PC-9 (cell line): ENCODE measurements at regions not wholly inside any gene's neighbourhood (a gene's known extent, or its start where the extent isn't known, plus 50 kb on each side); places are given as distances from the start of the nearest gene placed in this dataset.

Experiments used
- BruUV-seq: library from RNA; stranded (reverse); fragments of 400-500 nt; replicated peaks from 2 replicates; lab custom pipeline; 2021; lab: Mats Ljungman, UMichigan
- CTCF ChIA-PET: fragments of 300-600 bp; sonication (Branson Sonifier 250); formaldehyde crosslinking; loops from one replicate; lab custom pipeline; 2022; ENCODE audit warnings: antibody characterized with exemption; lab: Charles Lee
- POLR2A ChIA-PET: fragments of 300-600 bp; sonication (Branson Sonifier 250); formaldehyde crosslinking; loops from one replicate; lab custom pipeline; 2022; ENCODE audit warnings: antibody characterized with exemption; ENCODE audit not compliant: unreplicated experiment; lab: Charles Lee
- DNase-seq, 2 experiments: peaks; one replicate each; pipeline versions ENCODE4 v3.0.0 to v3.0.0-alpha.2; 2015 to 2022; ENCODE audit warnings: mixed read lengths in 1 of 2
- H2AFZ ChIP-seq: fragments of 200-600 bp; sonication (generic); 2 replicates; pipeline ENCODE4 v1.8.1; 2017; ENCODE audit warnings: antibody characterized with exemption
- H3F3A ChIP-seq: fragments of 200-600 bp; sonication (generic); 2 replicates; pipeline ENCODE4 v1.8.1; 2017; ENCODE audit warnings: antibody characterized with exemption, mild to moderate bottlenecking, low read depth; ENCODE audit not compliant: insufficient read depth
- H3K27ac ChIP-seq: fragments of 200-600 bp; sonication (generic); 2 replicates; pipeline ENCODE4 v1.6.1; 2016; ENCODE audit warnings: mixed run types
- H3K27me3 ChIP-seq: fragments of 200-600 bp; sonication (generic); 2 replicates; pipeline ENCODE4 v1.6.1; 2016; ENCODE audit warnings: low read depth, mixed run types; ENCODE audit not compliant: insufficient read depth
- H3K36me3 ChIP-seq: fragments of 200-600 bp; sonication (generic); 2 replicates; pipeline ENCODE4 v1.6.1; 2016; ENCODE audit warnings: low read depth, mixed run types
- H3K4me1 ChIP-seq: fragments of 200-600 bp; sonication (generic); replicated peaks from 2 replicates; pipeline ENCODE4 v1.6.1; 2016; ENCODE audit warnings: mixed run types; ENCODE audit not compliant: insufficient read depth
- H3K4me2 ChIP-seq: fragments of 200-600 bp; sonication (generic); 2 replicates; pipeline ENCODE4 v1.6.1; 2017; ENCODE audit warnings: mixed run types
- H3K4me3 ChIP-seq: fragments of 200-600 bp; sonication (generic); 2 replicates; pipeline ENCODE4 v1.6.1; 2016; ENCODE audit warnings: mixed run types
- H3K79me2 ChIP-seq: fragments of 200-600 bp; sonication (generic); 2 replicates; pipeline ENCODE4 v1.6.1; 2017; ENCODE audit warnings: low read depth, mixed run types
- H3K9me2 ChIP-seq: fragments of 200-600 bp; sonication (generic); 2 replicates; pipeline ENCODE4 v1.8.1; 2017; ENCODE audit warnings: mild to moderate bottlenecking; ENCODE audit not compliant: insufficient read depth
- H3K9me3 ChIP-seq: fragments of 200-600 bp; sonication (generic); 2 replicates; pipeline ENCODE4 v1.8.1; 2016; ENCODE audit warnings: low read depth; ENCODE audit not compliant: insufficient read depth
- H4K20me1 ChIP-seq: fragments of 200-600 bp; sonication (generic); 2 replicates; pipeline ENCODE4 v1.8.1; 2017; ENCODE audit not compliant: insufficient read depth
- EZH2 ChIP-seq: fragments of 200-600 bp; sonication (generic); IDR thresholded peaks from 2 replicates; pipeline ENCODE4 v1.8.0; 2017; ENCODE audit warnings: antibody characterized with exemption, low read depth
- intact Hi-C: fragments of 100-400 bp; cut with micrococcal nuclease; formaldehyde crosslinking; loops from one replicate; pipeline ENCODE4 v1.10.0; 2022; ENCODE audit not compliant: unreplicated experiment
- TF ChIP-seq, protein P1 (sequence below): fragments of 200-600 bp; sonication (generic); conservative IDR thresholded peaks from 2 replicates; pipeline ENCODE4 v1.6.1; 2017; ENCODE audit warnings: mixed run types, antibody characterized with exemption, mild to moderate bottlenecking, moderate library complexity

DNA sequence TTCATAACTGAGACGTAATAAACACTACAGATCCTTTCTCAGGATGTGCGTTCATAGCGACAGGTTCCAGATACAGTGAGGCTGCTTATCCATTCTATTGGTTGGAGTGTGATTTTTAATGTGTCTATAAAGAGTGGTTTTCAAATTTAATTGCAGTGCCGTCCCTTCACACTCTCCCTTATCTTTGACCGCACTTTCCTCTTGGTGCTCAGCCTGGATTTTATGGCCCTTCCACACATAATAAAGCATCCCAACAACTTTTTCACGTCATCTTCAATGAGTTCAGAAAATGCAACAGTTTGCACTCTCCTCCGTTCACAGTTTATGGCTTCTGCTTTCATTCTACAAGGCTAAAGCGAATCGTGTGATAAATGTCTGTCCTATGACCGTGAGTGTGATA is 1209.9 kb downstream of the BCL11B start:
- no peaks in the 10 kb centered on the region for H4K20me1 ChIP-seq
- H2AFZ ChIP-seq, result no peak overlapping the region
- no peaks in the 10 kb centered on the region for H3K36me3 ChIP-seq
- no peak overlapping the region for H3K4me3 ChIP-seq
- ChIA-PET POLR2A (no interaction called here), CTCF (no interaction called here)
- no peak overlapping the region for H3K27ac ChIP-seq
- no TSS peak for BruUV-seq
- DNase-seq, result no peak
- intact Hi-C loops, result no loop called here
- no peaks in the 10 kb centered on the region for H3K79me2 ChIP-seq
- H3K27me3 ChIP-seq, result no peaks in the 10 kb centered on the region
- H3F3A ChIP-seq, result no peaks in the 10 kb centered on the region
- H3K4me1 ChIP-seq, result no peaks in the 10 kb centered on the region
- H3K9me3 ChIP-seq, result no peaks in the 10 kb centered on the region
- no peak overlapping the region for H3K4me2 ChIP-seq
- no peaks in the 10 kb centered on the region for H3K9me2 ChIP-seq
- TF ChIP-seq, protein P1, sequence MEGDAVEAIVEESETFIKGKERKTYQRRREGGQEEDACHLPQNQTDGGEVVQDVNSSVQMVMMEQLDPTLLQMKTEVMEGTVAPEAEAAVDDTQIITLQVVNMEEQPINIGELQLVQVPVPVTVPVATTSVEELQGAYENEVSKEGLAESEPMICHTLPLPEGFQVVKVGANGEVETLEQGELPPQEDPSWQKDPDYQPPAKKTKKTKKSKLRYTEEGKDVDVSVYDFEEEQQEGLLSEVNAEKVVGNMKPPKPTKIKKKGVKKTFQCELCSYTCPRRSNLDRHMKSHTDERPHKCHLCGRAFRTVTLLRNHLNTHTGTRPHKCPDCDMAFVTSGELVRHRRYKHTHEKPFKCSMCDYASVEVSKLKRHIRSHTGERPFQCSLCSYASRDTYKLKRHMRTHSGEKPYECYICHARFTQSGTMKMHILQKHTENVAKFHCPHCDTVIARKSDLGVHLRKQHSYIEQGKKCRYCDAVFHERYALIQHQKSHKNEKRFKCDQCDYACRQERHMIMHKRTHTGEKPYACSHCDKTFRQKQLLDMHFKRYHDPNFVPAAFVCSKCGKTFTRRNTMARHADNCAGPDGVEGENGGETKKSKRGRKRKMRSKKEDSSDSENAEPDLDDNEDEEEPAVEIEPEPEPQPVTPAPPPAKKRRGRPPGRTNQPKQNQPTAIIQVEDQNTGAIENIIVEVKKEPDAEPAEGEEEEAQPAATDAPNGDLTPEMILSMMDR, result no peak
- TF ChIP-seq EZH2, result no peak

- Histone ChIP-seq H3K79me2 (no peaks in the 10 kb centered on the region), H3K9me2 (no peaks in the 10 kb centered on the region), H2AFZ (no peak overlapping the region), H3K9me3 (no peaks in the 10 kb centered on the region), H4K20me1 (no peaks in the 10 kb centered on the region), H3K4me2 (no peak overlapping the region), H3K36me3 (no peaks in the 10 kb centered on the region), H3K4me1 (no peaks in the 10 kb centered on the region), H3K27me3 (no peaks in the 10 kb centered on the region), H3K4me3 (no peak overlapping the region), H3K27ac (no peak overlapping the region), H3F3A (no peaks in the 10 kb centered on the region)
- CTCF ChIA-PET, result no interaction called here
- no peak for TF ChIP-seq EZH2
- TF ChIP-seq, protein P1, result no peak
- DNase-seq, result peak; percentile 0 to 45
- no TSS peak for BruUV-seq
- intact Hi-C loops, result no loop called here
- POLR2A ChIA-PET, result no interaction called here
These were observed 1202.3 kb downstream of the BCL11B start for GRCh38 chr14:98069712-98070171.

- no peaks in the 10 kb centered on the region for H3K4me1 ChIP-seq
- no peak for DNase-seq
- BruUV-seq, result no TSS peak
- no peaks in the 10 kb centered on the region; the same call in 1 of the 2 replicates for H3K27me3 ChIP-seq
- intact Hi-C loops, result no loop called here
- H3K27ac ChIP-seq, result no peak overlapping the region
- no peaks in the 10 kb centered on the region for H3K36me3 ChIP-seq
- H4K20me1 ChIP-seq, result no peaks in the 10 kb centered on the region
- no peak overlapping the region for H3K4me2 ChIP-seq
- H3K9me3 ChIP-seq, result no peaks in the 10 kb centered on the region
- H3F3A ChIP-seq, result no peaks in the 10 kb centered on the region
- TF ChIP-seq, protein P1, result no peak
- TF ChIP-seq EZH2, result no peak
- POLR2A ChIA-PET, result no interaction called here
- CTCF ChIA-PET, result no interaction called here
- no peak overlapping the region for H3K4me3 ChIP-seq
- no peaks in the 10 kb centered on the region for H3K79me2 ChIP-seq
- no peaks in the 10 kb centered on the region for H3K9me2 ChIP-seq
- H2AFZ ChIP-seq, result no peak overlapping the region
These were observed 1201.5 kb downstream of the BCL11B start for GRCh38 chr14:98070536-98070935.
